Tibial nerve (tissue), 4 donors: ENCODE measurements at regions not wholly inside any gene's neighbourhood (a gene's known extent, or its start where the extent isn't known, plus 50 kb on each side); places are given as distances from the start of the nearest gene placed in this dataset.

ENCODE experiments used
- DNase-seq, 2 donors: peaks; one replicate each; pipeline ENCODE4 v3.0.0-alpha.2; 2019; ENCODE audit warnings: low spot score in 2 of 2
- H3K27ac ChIP-seq, 4 donors: fragments of 200-600 bp; sonication (generic) in 3 of 4; one replicate each; pipeline ENCODE4 v1.5.1; 2017 to 2019; ENCODE audit warnings: mild to moderate bottlenecking in 1 of 4
- H3K27me3 ChIP-seq, 2 donors: fragments of 200-600 bp; sonication (generic) in 1 of 2; one replicate each; pipeline versions ENCODE4 v1.5.1 to v1.6.0; 2017 to 2019
- H3K36me3 ChIP-seq, 3 donors: fragments of 200-600 bp; sonication (generic); one replicate each; pipeline ENCODE4 v1.5.1; 2018 to 2019
- H3K4me1 ChIP-seq, 4 donors: fragments of 200-600 bp; sonication (generic) in 3 of 4; one replicate each; pipeline ENCODE4 v1.5.1; 2017 to 2019
- H3K4me3 ChIP-seq, 4 donors: fragments of 200-600 bp; sonication (generic) in 3 of 4; one replicate each; pipeline ENCODE4 v1.5.1; 2017 to 2019; ENCODE audit warnings: mild to moderate bottlenecking in 1 of 4, moderate library complexity in 1 of 4
- H3K9me3 ChIP-seq, 4 donors: fragments of 200-600 bp; sonication (generic) in 3 of 4; one replicate each; pipeline ENCODE4 v1.5.1; 2017 to 2019
- CTCF ChIP-seq, 5 experiments: fragments of 200-600 bp in 3 of 5; fragments of 450-650 bp in 2 of 5; sonication (generic) in 3 of 5; IDR thresholded peaks; one replicate each; pipeline ENCODE4 v1.5.1; 2016 to 2019; ENCODE audit warnings: antibody characterized with exemption in 5 of 5, mild to moderate bottlenecking in 3 of 5, moderate library complexity in 2 of 5
- EP300 ChIP-seq, 2 donors: sonication (generic); formaldehyde crosslinking; IDR thresholded peaks; one replicate each; pipeline ENCODE4 v1.6.1; 2017; ENCODE audit warnings: antibody characterized with exemption in 2 of 2, mild to moderate bottlenecking in 1 of 2
- POLR2A ChIP-seq, 2 donors: fragments of 450-650 bp; IDR thresholded peaks; one replicate each; pipeline ENCODE4 v1.6.1; 2017; ENCODE audit warnings: antibody characterized with exemption in 2 of 2, mild to moderate bottlenecking in 2 of 2, moderate library complexity in 2 of 2
- WGBS, 2 donors: methylation state at CpG; one replicate each; pipeline ENCODE4 v1.1.5; 2018; 5-methylcytosine and 5-hydroxymethylcytosine counted together

DNA sequence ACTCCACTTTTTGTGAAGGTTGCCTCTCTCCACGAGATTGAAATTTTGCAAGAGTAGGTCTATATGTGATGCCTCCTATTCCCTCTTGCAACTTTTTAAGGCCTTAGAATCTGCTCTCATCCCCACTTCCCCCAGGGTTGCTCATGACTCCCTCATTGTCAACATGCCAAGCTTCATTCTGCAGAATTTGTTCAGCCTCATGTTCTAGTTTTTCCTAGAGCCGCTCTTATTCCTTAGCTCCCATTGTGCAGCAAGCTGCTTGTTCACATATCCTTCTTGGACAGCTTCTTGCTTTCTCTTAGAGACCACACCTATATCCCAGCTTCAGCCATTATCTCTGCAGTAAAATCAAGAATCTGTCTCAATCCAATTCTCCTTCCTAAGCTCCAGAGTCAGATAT is 82.4 kb downstream of the CNGA2 start:
- 17 to 44% methylated on average over 2 of the region's 2 CpGs for WGBS, 2 donors
- H3K27me3 ChIP-seq, result no peaks in the 10 kb centered on the region
- TF ChIP-seq POLR2A (IDR thresholded peaks at IDR 0.05) (no peak), EP300 (IDR thresholded peaks at IDR 0.05) (no peak), CTCF (IDR thresholded peaks at IDR 0.05) (no peak)
- no peak overlapping the region for H3K4me3 ChIP-seq
- H3K27ac ChIP-seq, result no peak overlapping the region
- no peaks in the 10 kb centered on the region for H3K4me1 ChIP-seq
- H3K9me3 ChIP-seq, result no peaks in the 10 kb centered on the region
- DNase-seq, result no peak
- H3K36me3 ChIP-seq, result no peaks in the 10 kb centered on the region

DNA sequence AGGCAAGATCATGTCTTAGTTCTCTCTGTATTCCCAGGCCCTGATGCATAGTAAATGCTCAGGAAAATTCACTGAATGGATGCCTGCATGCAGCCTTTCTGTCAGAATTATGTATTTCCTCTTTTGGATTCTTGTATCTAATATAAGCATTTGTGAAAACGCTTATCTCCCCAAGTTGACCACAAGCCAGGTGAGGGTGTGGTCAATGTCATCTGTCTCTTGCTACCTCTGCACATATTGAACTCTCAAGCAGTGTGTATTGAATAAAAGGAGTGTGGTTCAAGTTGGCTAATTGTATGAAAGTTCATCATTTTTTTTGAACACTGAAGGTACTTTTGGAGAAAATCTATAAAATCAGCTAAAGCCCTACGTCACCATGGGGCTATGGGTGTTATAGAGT is 84.3 kb downstream of the CNGA2 start:
- Histone ChIP-seq H3K27me3 (no peaks in the 10 kb centered on the region), H3K4me1 (no peaks in the 10 kb centered on the region), H3K36me3 (no peaks in the 10 kb centered on the region), H3K27ac (no peak overlapping the region), H3K9me3 (no peaks in the 10 kb centered on the region), H3K4me3 (no peak overlapping the region)
- 66 to 95% methylated on average over 2 of the region's 2 CpGs for WGBS, 2 donors
- TF ChIP-seq EP300 (IDR thresholded peaks at IDR 0.05) (no peak), CTCF (IDR thresholded peaks at IDR 0.05) (no peak), POLR2A (IDR thresholded peaks at IDR 0.05) (no peak)
- no peak for DNase-seq

DNA sequence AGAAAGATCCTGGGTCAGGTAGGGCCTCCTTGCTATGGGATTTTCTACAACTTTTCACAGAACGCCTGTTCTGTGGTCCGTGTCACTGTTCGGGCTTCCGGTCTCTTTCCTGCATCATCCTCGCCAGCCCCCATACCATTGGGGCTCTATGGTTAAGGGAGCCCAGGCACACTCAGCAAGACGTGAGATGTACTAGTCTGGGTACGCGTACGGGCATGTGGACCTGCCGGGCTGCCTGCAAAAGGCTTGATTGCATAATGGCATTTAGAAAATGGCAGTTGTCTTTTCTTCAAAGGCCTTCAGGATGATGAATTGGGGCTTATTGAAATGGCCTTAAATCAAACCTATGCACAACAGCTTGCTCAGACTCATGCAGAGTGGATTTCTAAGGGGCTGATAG is 86.7 kb downstream of the CNGA2 start:
- H3K9me3 ChIP-seq, result no peaks in the 10 kb centered on the region
- peaks cover 0 to 9% (median 0%) of the 10 kb centered on the region in 4 donors for H3K4me1 ChIP-seq
- H3K27me3 ChIP-seq, result no peaks in the 10 kb centered on the region
- no peak overlapping the region for H3K4me3 ChIP-seq
- TF ChIP-seq EP300 (IDR thresholded peaks at IDR 0.05), result no peak
- no peak overlapping the region for H3K27ac ChIP-seq
- DNase-seq, result no peak
- no peaks in the 10 kb centered on the region for H3K36me3 ChIP-seq
- WGBS, 2 donors, result 86 to 97% methylated on average over 10 of the region's 10 CpGs

DNA sequence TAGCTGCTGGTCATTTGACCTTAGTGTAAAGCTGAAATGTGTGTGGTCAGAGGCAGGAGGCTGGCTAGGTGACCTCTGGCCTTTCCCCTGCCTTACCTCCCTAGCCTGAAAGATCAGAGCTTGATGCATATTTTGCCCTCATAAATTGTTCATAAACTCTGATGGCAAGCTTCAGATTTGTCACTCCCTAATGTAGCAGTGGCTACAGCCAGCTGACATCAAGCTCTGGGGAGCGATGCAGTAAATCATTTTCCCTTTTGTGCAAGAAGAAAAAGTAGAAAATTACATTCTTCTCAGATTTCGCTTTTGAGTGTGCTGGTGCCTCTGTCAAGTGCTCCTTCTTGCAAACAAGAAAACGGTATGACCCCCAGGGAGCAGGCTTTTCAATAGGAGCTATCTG is 87.7 kb upstream of the MAGEA4 start:
- TF ChIP-seq CTCF (IDR thresholded peaks at IDR 0.05) (no peak), POLR2A (IDR thresholded peaks at IDR 0.05) (no peak), EP300 (IDR thresholded peaks at IDR 0.05) (no peak)
- no peaks in the 10 kb centered on the region for H3K36me3 ChIP-seq
- H3K27ac ChIP-seq, result no peak overlapping the region
- no peak overlapping the region for H3K4me3 ChIP-seq
- H3K27me3 ChIP-seq, result no peaks in the 10 kb centered on the region
- DNase-seq, result no peak
- 28 to 49% methylated on average over 2 to 3 of the region's 3 CpGs for WGBS, 2 donors
- no peaks in the 10 kb centered on the region for H3K9me3 ChIP-seq
- H3K4me1 ChIP-seq, result peaks cover 0 to 11% (median 0%) of the 10 kb centered on the region in 4 donors

- peak in 1 of 2 donors; percentile 5 for DNase-seq
- H3K27me3 ChIP-seq, result no peaks in the 10 kb centered on the region
- no peaks in the 10 kb centered on the region for H3K36me3 ChIP-seq
- WGBS, 2 donors, result 42 to 54% methylated on average over 4 of the region's 4 CpGs
- no peaks in the 10 kb centered on the region for H3K9me3 ChIP-seq
- H3K4me3 ChIP-seq, result no peak overlapping the region
- no peak overlapping the region for H3K27ac ChIP-seq
- H3K4me1 ChIP-seq, result peaks cover 0 to 11% (median 0%) of the 10 kb centered on the region in 4 donors
- TF ChIP-seq CTCF (IDR thresholded peaks at IDR 0.05) (no peak), POLR2A (IDR thresholded peaks at IDR 0.05) (no peak), EP300 (IDR thresholded peaks at IDR 0.05) (peak in 1 of 2 donors; percentile 23)
Observed at GRCh38 chrX:151825925-151826485, 86.7 kb upstream of the MAGEA4 start.
